ENCODE measurements at regions not wholly inside any gene's neighbourhood (a gene's known extent, or its start where the extent isn't known, plus 50 kb on each side); places are given as distances from the start of the nearest gene placed in this dataset.

- ATAC-seq (ENCODE audit: low read depth) = no peak
- Mint-ChIP-seq H3K9me3 (ENCODE audit: insufficient read depth) (no peaks in the 10 kb centered on the region), H3K27ac (no peak overlapping the region)
Observed at GRCh38 chr1:67522001-67522441, 91.8 kb upstream of the SERBP1 start.

GRCh38 chr1:67522793-67523192 is 92.6 kb upstream of the SERBP1 start:
- Histone ChIP-seq H3K4me2 (replicated peaks; ENCODE audit: low read depth, low read length, poor library complexity, severe bottlenecking) (no peak overlapping the region), H3K9ac (ENCODE audit: low read length) (no peak overlapping the region), H3K4me1 (ENCODE audit: control insufficient read depth in 2 of 2, insufficient read depth in 2 of 2, low read length in 2 of 2) (no peaks in the 10 kb centered on the region), H3K79me2 (ENCODE audit: control insufficient read depth, insufficient read depth, low read length) (no peaks in the 10 kb centered on the region), H3K4me3 (ENCODE audit: control extremely low read depth in 1 of 5, extremely low read depth in 1 of 5, insufficient read depth in 1 of 5, low read depth in 2 of 5, low read length in 4 of 5) (no peak overlapping the region), H4K20me1 (ENCODE audit: control insufficient read depth, insufficient read depth, low read length, poor library complexity, severe bottlenecking) (no peaks in the 10 kb centered on the region), H3K9me3 (ENCODE audit: control extremely low read depth in 1 of 3, control insufficient read depth in 2 of 3, insufficient read depth in 1 of 3, low read length in 2 of 3) (no peaks in the 10 kb centered on the region), H3K36me3 (replicated peaks in 1 of 2; ENCODE audit: control extremely low read depth in 1 of 2, control insufficient read depth in 1 of 2, extremely low read depth in 1 of 2, insufficient read depth in 2 of 2, low read length in 1 of 2) (no peaks in the 10 kb centered on the region), H2AFZ (ENCODE audit: insufficient read depth, low read depth, low read length, poor library complexity, severe bottlenecking) (no peak overlapping the region), H3K27ac (ENCODE audit: low read length in 2 of 2) (no peak overlapping the region), H3K27me3 (replicated peaks in 1 of 4; ENCODE audit: control extremely low read depth in 1 of 4, control insufficient read depth in 3 of 4, insufficient read depth in 4 of 4, low read length in 3 of 4) (peaks cover 0 to 2% (median 0%) of the 10 kb centered on the region in 4 experiments)
- TF ChIP-seq EZH2 (IDR thresholded peaks at IDR 0.05; ENCODE audit: borderline replicate concordance, insufficient read depth, low read depth, low read length, poor library complexity, severe bottlenecking) (no peak), CTCF (IDR thresholded peaks at IDR 0.05) (no peak)
- ChIA-PET POLR2A (no interaction called here), CTCF (interaction anchor here (0.6 to 3.2 kb wide), 4 partner anchors 10 to 238 kb away, joined by 3 to 17 read pairs (median 4); no protein-coding TSS in a partner anchor)
- ATAC-seq (ENCODE audit: low read depth) (no peak), DNase-seq (no peak)
- Mint-ChIP-seq H3K4me1 (no peaks in the 10 kb centered on the region), H3K27me3 (peaks cover 16% of the 10 kb centered on the region), H3K9me3 (ENCODE audit: insufficient read depth) (no peaks in the 10 kb centered on the region), H3K27ac (no peak overlapping the region), H3K4me3 (no peak overlapping the region)
- intact Hi-C loops (cut with micrococcal nuclease) = no loop called here
- no CpG with 5 or more reads among the region's 4 CpGs for WGBS (ENCODE audit: insufficient coverage)

More at GRCh38 chr1:67522001-67522441, 91.8 kb upstream of the SERBP1 start:
- no peak for TF ChIP-seq CTCF (IDR thresholded peaks at IDR 0.05)
- Histone ChIP-seq H3K79me2 (ENCODE audit: control insufficient read depth, insufficient read depth, low read length) (no peaks in the 10 kb centered on the region), H3K36me3 (replicated peaks in 1 of 2; ENCODE audit: control extremely low read depth in 1 of 2, control insufficient read depth in 1 of 2, extremely low read depth in 1 of 2, insufficient read depth in 2 of 2, low read length in 1 of 2) (no peaks in the 10 kb centered on the region), H3K9ac (ENCODE audit: low read length) (no peak overlapping the region), H3K4me3 (ENCODE audit: control extremely low read depth in 1 of 5, extremely low read depth in 1 of 5, insufficient read depth in 1 of 5, low read depth in 2 of 5, low read length in 4 of 5) (no peak overlapping the region), H3K27me3 (replicated peaks in 1 of 4; ENCODE audit: control extremely low read depth in 1 of 4, control insufficient read depth in 3 of 4, insufficient read depth in 4 of 4, low read length in 3 of 4) (peaks cover 0 to 2% (median 0%) of the 10 kb centered on the region in 4 experiments), H3K9me3 (ENCODE audit: control extremely low read depth in 1 of 3, control insufficient read depth in 2 of 3, insufficient read depth in 1 of 3, low read length in 2 of 3) (no peaks in the 10 kb centered on the region), H4K20me1 (ENCODE audit: control insufficient read depth, insufficient read depth, low read length, poor library complexity, severe bottlenecking) (no peaks in the 10 kb centered on the region), H2AFZ (ENCODE audit: insufficient read depth, low read depth, low read length, poor library complexity, severe bottlenecking) (no peak overlapping the region), H3K27ac (ENCODE audit: low read length in 2 of 2) (no peak overlapping the region), H3K4me1 (ENCODE audit: control insufficient read depth in 2 of 2, insufficient read depth in 2 of 2, low read length in 2 of 2) (no peaks in the 10 kb centered on the region), H3K4me2 (replicated peaks; ENCODE audit: low read depth, low read length, poor library complexity, severe bottlenecking) (no peak overlapping the region)
- H3K27me3 Mint-ChIP-seq = peaks cover 12% of the 10 kb centered on the region
- intact Hi-C loops (cut with micrococcal nuclease) = no loop called here
- 96% methylated on average over 4 of the region's 4 CpGs for WGBS (ENCODE audit: insufficient coverage)
- DNase-seq = no peak
- H3K4me1 Mint-ChIP-seq = no peaks in the 10 kb centered on the region
- ChIA-PET CTCF (interaction anchor here (1.6 to 3.2 kb wide), 2 partner anchors 11 to 238 kb away, joined by 5 to 17 read pairs; no protein-coding TSS in a partner anchor), POLR2A (no interaction called here)
- H3K4me3 Mint-ChIP-seq = no peak overlapping the region
